HG02885 (cell line): ENCODE measurements at regions not wholly inside any gene's neighbourhood (a gene's known extent, or its start where the extent isn't known, plus 50 kb on each side); places are given as distances from the start of the nearest gene placed in this dataset.
"Not testable (repeated sequence)": the region's sequence is repeated elsewhere in the genome, so short reads cannot be mapped to it uniquely, and the experiment has no call there.

Source experiments
- ATAC-seq: cut with Tn5 transposase; IDR thresholded peaks from one replicate; pipeline ENCODE4 v1.9.1; 2021; ENCODE audit warnings: mild to moderate bottlenecking; ENCODE audit not compliant: unreplicated experiment, poor library complexity

DNA sequence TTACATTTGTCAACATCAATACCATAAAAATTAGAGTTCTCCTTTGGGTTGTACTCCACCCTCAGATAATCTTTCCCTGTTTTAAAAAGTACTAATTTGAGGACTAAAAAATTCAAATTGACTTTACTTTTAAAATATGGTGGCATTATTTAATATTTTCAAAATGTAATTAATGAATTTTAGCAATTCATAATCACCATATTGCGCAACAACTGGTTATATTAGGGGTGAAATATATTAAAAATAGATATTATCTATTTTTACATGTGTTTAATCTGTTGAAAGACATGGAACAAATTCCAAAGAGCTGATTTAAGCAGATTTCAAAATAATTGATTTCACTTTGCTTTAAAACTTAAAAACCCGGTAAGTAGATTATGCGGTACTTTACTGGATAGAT, 236.6 kb upstream of the NOL4 start:
- no peak for ATAC-seq

DNA sequence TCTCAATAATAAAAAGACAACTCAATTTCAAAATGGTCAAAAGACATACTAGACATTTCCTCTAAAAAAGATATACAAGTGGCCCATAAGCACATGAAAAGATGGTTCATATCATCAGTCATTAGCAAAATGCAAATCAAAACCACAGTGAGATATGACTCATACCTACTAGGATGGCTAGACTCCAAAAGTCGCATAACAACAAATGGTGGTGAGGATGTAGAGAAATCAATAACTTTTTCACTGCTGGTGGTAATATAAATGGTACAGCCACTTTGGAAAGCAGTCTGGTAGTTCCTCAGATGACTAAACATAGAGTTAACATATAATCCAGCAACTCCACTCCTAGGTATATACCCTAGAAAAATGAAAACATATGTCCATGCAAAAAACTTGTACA, 242.3 kb upstream of the NOL4 start:
- no peak for ATAC-seq

DNA sequence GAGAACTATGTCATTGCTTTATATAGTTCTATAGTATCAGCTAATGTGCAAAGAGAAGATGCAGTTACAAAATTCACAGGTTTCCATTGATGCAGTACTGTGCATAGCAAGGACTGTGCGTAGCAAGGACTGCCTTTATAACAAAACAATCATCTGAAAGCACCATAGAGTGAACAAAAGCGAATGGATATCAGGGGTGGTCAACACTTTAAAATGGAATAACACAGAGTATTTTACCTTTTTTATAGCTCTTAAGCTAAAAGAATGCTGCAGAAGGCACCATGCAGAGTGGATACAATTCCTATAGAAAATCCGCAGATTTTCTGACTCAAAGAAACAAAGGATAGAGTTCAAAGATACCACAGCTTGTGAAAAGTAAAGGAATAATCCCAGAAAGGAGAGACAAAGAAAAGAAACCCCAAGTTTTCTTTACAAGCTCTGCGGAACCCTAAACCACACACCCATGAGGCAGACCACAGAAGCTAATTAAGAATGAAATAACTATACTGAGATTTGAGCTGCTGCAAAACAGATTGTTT, 229.9 kb upstream of the DTNA start:
- no peak for ATAC-seq

DNA sequence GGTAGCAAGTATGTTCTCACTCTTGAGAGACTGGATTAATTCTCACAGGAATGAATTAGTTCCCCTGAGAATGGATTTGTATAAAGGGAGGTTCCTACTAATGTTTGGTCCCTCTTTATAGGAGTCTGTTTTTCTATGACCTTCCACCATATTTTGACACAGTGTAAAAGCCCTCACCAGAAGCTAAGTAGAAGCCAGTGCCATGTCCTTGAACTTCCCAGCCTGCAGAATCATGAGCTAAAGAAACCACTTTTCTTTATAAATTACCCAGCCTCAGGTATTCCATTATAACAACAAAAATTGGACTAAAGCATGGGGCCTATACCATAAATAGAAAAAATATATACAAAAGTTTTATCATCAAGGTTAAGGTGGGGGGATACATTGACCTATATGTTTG, 227.9 kb upstream of the DTNA start:
- ATAC-seq: no peak

DNA sequence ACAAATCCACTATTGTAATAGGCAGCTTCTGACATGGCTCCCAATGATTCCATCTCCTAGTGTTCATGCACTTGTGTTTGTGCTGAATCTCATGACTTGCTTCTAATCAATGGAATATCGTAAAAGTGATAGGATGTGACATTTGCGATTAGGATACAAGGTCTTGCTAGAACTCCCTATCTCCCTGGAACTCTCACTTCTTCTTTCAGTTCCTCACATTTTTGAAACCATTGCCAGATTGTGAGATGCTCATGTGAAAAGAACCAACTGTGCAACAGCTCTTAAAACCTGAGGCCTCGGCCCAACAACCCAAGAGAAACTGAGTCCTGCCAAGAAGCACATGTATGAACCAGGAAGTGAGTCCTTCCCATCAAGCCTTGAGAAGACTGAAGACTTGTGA, 226.9 kb upstream of the DTNA start:
- ATAC-seq: no peak

DNA sequence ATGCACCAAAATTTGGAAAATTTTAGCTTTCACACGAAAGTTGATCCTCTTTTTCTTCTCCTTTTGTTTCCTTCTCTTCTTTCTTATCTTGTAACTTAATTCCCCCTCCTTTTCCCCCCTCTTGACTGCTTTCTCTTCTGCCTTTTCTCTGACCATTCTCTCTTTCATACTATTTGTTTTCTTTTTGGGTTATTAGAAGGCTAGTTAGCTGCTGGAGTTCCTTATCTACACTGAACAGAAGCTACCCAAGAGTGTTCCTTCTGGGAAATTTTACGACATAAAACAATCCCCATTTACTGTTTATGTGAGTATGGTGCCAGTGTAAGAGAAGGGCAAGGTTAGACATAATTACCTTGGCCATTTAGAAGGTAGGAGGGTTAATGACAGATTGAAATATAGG, 218.4 kb upstream of the DTNA start:
- no peak for ATAC-seq

DNA sequence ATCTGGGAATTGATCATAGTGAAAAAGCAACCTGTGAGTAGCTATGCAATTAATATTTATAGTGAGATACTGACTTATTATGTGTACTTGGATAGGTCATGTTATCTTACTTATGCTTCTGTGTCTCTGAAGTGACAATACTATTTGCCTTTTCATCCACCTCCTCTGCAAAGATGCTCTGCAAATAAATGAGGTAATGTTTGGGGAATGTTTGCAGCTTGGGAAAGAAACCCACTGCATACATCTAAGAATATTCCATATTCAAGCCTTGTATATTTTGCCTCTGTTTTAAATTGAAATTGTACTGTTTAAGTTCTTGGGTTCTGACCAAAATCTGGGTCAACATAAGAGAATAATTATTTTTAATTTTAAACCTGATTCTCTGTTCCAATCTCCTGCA, 217.4 kb upstream of the DTNA start:
- ATAC-seq: no peak

DNA sequence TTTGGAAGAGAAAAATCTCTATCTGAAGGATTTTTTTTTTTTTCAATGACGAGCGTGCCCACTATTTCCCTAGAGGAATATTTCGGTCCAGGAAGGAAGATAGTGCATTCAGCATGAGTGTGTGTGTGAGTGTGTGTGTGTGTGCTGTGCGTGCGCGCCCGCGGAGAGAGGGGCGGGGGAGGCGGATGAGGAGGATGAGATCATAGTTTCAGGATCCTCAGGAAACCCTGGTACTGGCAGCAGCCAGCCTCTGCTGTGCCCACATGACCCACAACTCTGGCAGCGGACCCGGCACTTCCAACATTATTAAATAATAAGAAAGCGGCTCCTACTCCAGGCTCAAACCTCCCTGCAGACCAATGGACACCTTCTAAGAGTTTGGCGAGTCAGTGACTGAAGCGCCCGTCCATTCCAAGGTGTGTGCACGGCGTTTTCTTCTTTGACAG, 217.0 kb upstream of the DTNA start:
- ATAC-seq: peak; percentile 66

DNA sequence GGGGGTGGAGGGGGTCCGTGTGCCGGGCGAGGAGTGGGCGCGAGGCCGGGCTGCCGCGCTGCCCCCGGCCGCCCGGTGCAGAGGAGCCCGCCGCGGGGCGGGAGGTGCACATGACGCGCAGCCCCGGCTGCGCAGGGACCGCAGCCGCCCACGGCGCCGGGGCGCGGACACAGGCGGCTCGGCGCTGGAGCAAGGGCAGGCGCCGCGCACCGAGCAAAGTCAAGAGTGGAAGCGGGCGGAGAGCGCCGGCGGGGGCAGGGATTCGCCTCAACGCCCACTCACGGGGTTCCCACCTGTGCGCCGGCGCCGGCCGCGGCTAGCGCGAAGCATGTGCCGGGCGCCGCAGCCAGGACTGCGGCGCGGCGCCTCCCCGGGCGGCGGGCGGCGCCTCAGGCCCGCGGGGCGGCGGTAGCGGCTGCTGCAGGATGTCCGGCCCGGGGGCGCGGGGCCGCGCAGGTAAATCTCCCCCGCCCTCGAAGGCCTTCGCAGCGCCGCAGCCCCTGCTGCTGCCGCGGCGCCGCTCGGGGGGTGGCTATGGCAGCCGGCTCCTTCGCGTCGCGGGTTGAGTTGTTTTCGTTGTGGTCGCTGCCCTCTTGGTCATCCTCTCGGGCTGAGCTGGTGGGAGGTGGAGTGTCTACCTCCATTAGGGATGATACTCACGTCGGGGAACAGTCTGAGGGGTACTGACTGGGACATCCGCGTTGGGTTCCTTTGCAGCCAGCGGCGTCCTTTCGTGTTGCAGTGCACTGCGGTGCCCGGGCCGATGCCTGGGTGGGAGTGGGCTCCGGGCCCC, 216.3 kb upstream of the DTNA start:
- peak; percentile 77 for ATAC-seq

DNA sequence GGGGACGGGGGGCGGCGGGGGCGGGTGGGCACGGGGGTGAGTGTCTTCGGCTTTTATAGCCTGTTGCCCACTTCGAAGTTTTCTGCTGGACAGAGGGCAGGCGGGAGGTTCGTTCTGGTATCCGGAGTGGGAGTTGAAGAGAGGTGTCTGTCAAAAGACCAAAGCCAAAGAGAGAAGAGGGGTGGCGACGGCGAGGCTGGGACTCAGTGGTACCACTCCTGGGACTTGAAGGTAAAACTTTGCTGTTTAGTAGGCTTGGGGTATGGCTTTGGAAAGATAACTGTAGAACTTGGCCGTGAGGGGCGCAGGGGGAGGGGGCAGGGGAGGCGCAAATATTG, 215.8 kb upstream of the DTNA start:
- no peak for ATAC-seq

DNA sequence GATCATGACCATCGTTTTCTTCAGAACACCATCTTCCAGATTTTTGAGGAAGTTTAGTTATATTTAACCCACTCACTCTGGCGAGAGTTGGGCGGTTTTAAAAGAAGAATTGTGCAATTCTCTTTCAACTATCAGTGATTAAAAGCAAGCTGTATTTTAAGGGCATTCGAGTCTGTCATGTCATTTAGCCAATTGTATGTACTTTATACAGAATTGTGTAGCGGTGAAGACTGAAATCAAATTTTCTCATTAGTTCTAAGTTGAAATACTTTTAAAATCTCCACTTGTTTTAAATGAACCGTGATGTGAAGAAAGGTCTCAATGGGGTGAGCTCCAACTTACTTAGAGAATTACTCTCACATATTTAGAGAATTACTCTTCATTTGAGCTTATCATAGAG, 214.6 kb upstream of the DTNA start:
- ATAC-seq: no peak

DNA sequence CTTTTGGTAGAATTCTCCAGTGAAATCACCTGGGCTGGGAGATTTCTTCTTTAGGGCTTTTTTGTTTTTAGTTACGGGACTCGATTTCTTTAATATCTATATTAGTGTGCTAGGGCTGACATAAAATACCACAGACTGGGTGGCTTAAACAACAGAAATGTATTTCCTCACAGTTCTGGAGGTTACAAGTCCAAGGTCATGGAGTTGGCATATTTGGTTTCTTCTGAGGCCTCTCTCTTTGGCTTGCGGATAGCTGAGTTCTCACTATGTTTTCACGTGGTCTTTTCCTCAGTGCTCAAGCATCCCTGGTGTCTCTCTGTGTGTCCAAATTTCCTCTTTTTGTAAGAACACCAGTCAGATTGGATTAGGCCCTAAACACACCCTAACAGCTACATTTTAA, 208.5 kb upstream of the DTNA start:
- ATAC-seq: no peak

DNA sequence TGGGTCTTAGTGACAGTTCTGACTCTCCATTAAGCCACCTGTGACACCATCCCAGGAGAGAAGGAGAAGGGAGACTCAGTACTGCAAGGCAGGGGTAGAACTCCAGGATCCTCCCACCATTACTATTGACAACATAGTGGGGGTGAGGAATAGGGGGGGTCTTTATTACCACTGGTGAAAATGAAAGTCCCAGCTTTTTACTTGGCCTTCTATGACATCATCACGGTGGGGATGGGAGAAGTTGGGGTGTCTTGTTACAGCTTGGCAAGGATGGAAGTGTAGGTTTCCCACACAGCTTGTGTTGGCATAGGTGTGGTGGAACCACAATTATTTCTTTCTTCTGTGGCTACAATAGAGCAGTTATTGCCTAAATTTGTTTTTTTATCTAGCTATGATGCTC, 203.9 kb upstream of the DTNA start:
- ATAC-seq: no peak

DNA sequence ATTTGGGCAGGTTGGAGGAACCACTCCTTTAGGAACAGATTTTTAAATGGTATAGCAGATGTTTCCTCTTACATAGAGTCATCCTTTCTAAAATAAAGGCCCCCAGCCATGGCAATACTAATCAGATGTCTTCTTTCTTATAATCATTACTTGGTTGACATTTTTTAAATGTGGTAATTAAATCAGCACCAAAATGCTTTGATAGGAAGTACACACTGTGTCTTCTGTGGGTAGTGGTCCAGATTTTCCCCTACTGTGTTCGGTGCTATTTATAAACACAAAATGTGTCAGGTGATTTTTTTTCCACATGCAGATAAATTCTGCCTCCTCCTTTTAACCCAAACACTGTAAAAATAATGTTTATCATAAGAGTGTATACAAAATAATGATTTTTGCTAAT, 200.9 kb upstream of the DTNA start:
- ATAC-seq: no peak

DNA sequence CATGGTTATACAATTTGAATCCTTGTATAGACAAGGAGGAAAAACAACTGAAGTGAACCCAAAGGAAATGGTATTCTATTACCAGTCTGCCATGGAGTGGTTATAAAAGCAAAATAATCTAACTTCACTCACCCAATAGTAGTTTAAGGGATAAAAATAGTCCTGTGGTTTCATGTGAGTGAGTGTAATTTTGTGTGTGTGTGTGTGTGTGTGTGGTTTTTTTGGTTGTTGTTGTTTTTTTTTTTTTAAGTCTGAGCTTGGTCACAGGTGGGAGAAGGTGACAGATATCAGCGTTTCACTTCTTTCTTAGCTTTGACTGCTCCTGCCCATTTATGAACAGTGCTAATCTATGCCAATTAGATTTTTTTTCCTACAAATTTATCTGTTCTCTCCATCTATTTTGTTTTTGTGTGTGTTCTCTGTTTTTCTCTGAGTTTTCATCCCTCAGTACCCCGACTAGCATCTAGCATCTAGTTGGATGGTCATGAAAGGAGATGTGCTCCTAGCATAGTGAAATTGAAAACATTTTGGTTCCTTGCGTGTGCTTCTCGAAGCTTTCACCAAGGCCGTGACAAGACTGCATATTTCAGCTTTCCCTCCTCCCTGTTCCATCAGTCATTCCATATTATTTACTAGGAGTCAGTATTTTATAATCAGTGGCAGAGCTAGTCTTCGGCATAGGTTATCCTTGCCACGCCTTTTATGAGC, 200.1 kb upstream of the DTNA start:
- ATAC-seq: no peak

DNA sequence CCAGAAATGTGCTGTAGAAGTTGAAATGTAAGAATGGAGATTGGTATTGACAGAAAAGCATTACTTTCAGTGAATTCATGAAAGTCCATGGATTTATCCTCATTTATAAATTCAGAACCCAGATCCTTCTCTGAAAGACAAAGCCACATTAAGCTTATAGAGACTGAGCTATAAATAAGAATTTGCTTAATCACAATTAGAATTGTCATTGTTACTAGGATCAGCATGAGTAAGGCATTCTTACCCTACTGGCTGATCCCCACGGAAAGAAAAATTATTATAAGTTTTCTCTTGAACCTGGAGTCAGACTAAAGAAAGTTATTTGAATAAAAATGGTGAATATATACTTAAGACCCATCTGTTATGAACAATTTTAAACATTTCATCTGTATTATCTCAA, 199.2 kb upstream of the DTNA start:
- no peak for ATAC-seq

DNA sequence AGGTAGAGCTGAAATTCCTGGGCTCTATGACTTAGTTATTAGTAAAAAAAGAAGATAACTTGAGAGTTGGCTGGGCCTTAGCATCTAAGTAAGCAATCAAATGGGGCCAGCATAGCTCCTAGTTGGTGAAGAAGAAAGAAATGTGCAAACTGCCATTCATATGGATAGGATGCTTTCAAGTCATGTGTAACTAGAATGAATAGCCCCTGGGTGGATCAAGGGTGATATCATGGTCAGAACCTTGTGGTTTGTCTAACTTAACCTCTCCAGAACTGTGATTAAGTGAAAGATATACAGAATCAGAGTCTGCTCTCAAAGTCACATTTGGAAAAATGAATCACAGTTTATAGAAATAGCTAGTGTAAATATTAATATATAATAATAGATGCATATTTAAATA, 198.7 kb upstream of the DTNA start:
- no peak for ATAC-seq

DNA sequence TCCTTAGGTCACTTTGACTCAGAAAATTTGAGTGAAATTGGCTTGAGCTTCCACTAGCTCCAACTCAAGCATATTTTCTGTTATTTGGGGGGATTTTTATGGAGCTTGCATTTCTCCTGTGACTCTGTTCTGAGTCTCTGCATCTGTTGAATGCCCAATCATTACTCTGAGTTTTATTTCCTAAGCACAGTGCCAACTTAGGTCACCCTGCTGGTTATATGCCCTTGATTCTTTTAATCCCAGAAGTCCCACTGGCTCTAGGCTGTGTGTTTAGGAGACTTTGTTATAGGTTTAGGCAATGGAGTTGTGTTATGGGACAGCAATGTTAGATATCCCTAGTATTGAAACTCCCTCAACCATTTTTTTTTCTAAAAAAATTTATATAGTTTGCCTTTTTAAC, 198.2 kb upstream of the DTNA start:
- ATAC-seq: no peak

DNA sequence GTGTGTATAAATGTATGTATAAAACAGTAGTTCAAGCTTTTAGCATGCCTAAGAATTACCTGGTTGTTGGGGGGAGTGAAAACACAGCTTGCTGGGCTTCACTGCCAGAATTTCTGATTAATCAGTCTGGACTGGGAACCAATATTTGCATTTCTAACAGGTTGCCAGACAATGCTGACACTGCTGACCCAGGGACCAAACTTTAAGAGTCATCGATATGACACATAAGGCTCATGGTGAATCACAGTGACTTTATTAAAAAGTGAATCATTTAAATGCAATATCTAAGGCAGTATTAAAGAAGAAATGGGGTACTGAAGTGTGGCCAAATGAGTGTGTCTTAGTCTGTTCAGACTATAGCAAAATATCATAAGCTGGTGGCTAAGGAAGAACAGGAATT, 195.9 kb upstream of the DTNA start:
- no peak for ATAC-seq

DNA sequence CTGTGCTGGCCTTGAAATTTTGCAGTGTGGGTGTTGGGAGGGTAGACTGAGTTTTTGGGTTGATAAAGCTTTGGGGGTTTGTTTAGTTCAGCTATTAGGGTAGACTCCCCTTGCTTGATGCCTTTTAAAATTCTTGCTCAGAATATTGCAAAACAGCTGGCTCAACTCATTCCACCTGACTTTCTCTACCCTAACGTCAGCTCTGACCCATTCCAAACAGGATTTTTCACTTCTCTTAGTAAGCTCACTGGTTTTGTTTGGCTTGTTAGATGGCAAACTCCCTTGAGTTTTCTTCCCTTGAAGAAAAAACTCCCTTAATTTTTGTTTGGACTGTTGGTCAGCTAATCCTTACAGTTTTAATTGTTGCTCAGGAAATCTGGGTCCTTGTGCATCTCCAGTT, 195.1 kb upstream of the DTNA start:
- ATAC-seq: no peak

DNA sequence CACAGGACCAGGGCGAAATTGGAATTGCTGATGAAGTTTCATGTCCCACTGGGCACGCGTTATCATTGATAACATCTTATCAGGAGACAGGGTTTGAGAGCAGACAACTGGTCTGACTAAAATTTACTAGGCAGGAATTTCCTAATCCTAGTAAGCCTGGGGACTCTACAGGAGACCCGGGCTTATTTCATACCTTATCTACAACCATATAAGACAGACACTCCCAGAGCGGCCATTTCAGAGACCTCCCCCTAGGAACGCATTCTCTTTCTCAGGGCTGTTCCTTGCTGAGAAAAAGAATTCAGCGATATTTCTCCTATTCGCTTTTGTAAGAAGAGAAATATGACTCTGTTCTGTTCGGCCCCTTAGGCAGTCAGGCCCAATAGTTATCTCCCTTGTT, 193.7 kb upstream of the DTNA start:
- ATAC-seq: not testable (repeated sequence)

DNA sequence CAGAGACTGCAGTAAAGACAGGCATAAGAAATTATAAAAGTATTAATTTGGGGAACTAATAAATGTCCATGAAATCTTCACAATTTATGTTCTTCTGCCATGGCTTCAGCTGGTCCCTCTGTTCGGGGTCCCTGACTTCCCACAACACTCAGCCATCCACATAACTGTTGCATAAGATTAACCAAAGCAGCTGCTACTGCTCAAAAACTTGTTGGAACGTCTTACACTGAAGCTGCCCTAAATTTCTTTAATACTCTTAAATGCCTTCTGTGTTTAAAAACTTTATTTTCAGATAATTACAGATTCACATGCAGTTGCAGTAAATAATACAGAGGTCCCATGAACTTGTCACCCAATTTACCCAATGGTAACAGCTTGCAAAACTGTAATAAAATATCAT, 193.1 kb upstream of the DTNA start:
- not testable (repeated sequence) for ATAC-seq
